OCI-LY1 (cell line): ENCODE measurements at regions not wholly inside any gene's neighbourhood (a gene's known extent, or its start where the extent isn't known, plus 50 kb on each side); places are given as distances from the start of the nearest gene placed in this dataset.

Experiments used
- H2AFZ ChIP-seq: fragments of 200-600 bp; sonication (generic), shearing (Covaris generic); 2 replicates; pipeline ENCODE4 v1.6.0; 2014; ENCODE audit warnings: antibody characterized with exemption, mild to moderate bottlenecking, low read length
- H3F3A ChIP-seq: fragments of 200-600 bp; sonication (generic), shearing (Covaris generic); 2 replicates; pipeline ENCODE4 v1.6.0; 2014; ENCODE audit warnings: mild to moderate bottlenecking, antibody characterized with exemption, low read length, moderate library complexity; ENCODE audit not compliant: insufficient read depth
- H3K27ac ChIP-seq: fragments of 200-600 bp; sonication (generic); 2 replicates; pipeline ENCODE4 v1.5.1; 2014; ENCODE audit warnings: low read length, mixed run types, mild to moderate bottlenecking, low read depth; ENCODE audit not compliant: poor library complexity, severe bottlenecking
- H3K27me3 ChIP-seq: fragments of 200-600 bp; sonication (generic); 2 replicates; pipeline ENCODE4 v1.6.0; 2014; ENCODE audit warnings: antibody characterized with exemption, mild to moderate bottlenecking, low read length, moderate library complexity; ENCODE audit not compliant: insufficient read depth
- H3K36me3 ChIP-seq: fragments of 200-600 bp; sonication (generic); 2 replicates; pipeline ENCODE4 v1.6.1; 2014; ENCODE audit warnings: mild to moderate bottlenecking, antibody characterized with exemption, low read length, moderate library complexity, mixed read lengths; ENCODE audit not compliant: insufficient read depth
- H3K4me1 ChIP-seq: fragments of 200-600 bp; sonication (generic); 2 replicates; pipeline ENCODE4 v1.5.1; 2014; ENCODE audit warnings: mild to moderate bottlenecking, low read length, moderate library complexity; ENCODE audit not compliant: insufficient read depth, severe bottlenecking
- H3K4me2 ChIP-seq: fragments of 200-600 bp; sonication (generic), shearing (Covaris generic); 2 replicates; pipeline ENCODE4 v1.6.1; 2014; ENCODE audit warnings: low read length
- H3K4me3 ChIP-seq: fragments of 200-600 bp; sonication (generic); 2 replicates; pipeline ENCODE4 v1.5.1; 2014; ENCODE audit warnings: low read length, low read depth, mild to moderate bottlenecking, mixed read lengths; ENCODE audit not compliant: poor library complexity, severe bottlenecking
- H3K79me2 ChIP-seq: fragments of 200-600 bp; shearing (Covaris generic); 2 replicates; pipeline ENCODE4 v1.6.1; 2016; ENCODE audit warnings: mixed run types, low read length, mixed read lengths; ENCODE audit not compliant: insufficient read depth
- H3K9ac ChIP-seq: fragments of 200-600 bp; sonication (generic), shearing (Covaris generic); 2 replicates; pipeline ENCODE4 v1.6.1; 2014; ENCODE audit warnings: mild to moderate bottlenecking, low read length, mixed read lengths
- H3K9me2 ChIP-seq: fragments of 200-600 bp; sonication (generic), shearing (Covaris generic); 2 replicates; pipeline ENCODE4 v1.6.1; 2014; ENCODE audit warnings: low read depth, mild to moderate bottlenecking, low read length, mixed read lengths
- H3K9me3 ChIP-seq: fragments of 200-600 bp; shearing (Covaris generic); 2 replicates; pipeline ENCODE4 v1.6.1; 2014; ENCODE audit warnings: low read length, mixed read lengths
- H4K20me1 ChIP-seq: fragments of 200-600 bp; sonication (generic), shearing (Covaris generic); 2 replicates; pipeline ENCODE4 v1.6.0; 2016; ENCODE audit warnings: mild to moderate bottlenecking, low read length; ENCODE audit not compliant: insufficient read depth
- EZH2 ChIP-seq: fragments of 200-600 bp; sonication (generic), shearing (Covaris generic); IDR thresholded peaks from 2 replicates; pipeline ENCODE4 v1.8.0; 2017; ENCODE audit warnings: borderline replicate concordance, mixed run types, mild to moderate bottlenecking, antibody characterized with exemption, low read length, moderate library complexity, mixed read lengths
- TF ChIP-seq, protein P1 (sequence below): fragments of 200-600 bp; sonication (generic), shearing (Covaris generic); IDR thresholded peaks from 2 replicates; pipeline ENCODE4 v1.5.1; 2017; ENCODE audit warnings: mild to moderate bottlenecking, antibody characterized with exemption, low read length, moderate library complexity, mixed read lengths

GRCh38 chr2:21519821-21520220 lies 396.1 kb downstream of the TDRD15 start:
- TF ChIP-seq, protein P1, sequence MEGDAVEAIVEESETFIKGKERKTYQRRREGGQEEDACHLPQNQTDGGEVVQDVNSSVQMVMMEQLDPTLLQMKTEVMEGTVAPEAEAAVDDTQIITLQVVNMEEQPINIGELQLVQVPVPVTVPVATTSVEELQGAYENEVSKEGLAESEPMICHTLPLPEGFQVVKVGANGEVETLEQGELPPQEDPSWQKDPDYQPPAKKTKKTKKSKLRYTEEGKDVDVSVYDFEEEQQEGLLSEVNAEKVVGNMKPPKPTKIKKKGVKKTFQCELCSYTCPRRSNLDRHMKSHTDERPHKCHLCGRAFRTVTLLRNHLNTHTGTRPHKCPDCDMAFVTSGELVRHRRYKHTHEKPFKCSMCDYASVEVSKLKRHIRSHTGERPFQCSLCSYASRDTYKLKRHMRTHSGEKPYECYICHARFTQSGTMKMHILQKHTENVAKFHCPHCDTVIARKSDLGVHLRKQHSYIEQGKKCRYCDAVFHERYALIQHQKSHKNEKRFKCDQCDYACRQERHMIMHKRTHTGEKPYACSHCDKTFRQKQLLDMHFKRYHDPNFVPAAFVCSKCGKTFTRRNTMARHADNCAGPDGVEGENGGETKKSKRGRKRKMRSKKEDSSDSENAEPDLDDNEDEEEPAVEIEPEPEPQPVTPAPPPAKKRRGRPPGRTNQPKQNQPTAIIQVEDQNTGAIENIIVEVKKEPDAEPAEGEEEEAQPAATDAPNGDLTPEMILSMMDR = no peak
- no peak for TF ChIP-seq EZH2
- Histone ChIP-seq H3K27me3 (no peaks in the 10 kb centered on the region), H3K27ac (no peak overlapping the region), H3K9me2 (no peaks in the 10 kb centered on the region), H4K20me1 (no peaks in the 10 kb centered on the region), H3K4me1 (no peaks in the 10 kb centered on the region), H3K36me3 (no peaks in the 10 kb centered on the region), H3K9ac (no peak overlapping the region), H3F3A (no peaks in the 10 kb centered on the region), H3K4me3 (no peak overlapping the region), H3K79me2 (no peaks in the 10 kb centered on the region), H2AFZ (no peak overlapping the region), H3K4me2 (no peak overlapping the region), H3K9me3 (no peaks in the 10 kb centered on the region)

DNA sequence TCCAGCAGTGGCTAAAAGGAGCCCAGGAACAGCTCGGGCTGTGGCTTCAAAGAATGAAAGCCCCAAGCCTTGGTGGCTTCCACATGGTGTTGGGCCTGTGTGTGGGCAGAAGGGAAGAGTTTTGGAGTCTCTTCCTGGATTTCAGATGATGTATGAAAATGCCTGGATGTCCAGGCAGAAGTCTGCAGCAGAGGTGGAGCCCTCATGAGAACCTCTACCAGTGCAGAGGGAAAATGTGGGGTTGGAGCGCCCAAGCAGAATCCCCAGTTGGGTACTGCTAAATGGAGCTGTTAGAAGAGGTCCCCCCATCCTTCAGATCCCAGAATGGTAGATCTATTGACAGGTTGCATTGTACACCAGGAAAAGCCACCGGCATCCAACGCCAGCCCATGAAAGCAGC lies 412.1 kb downstream of the TDRD15 start:
- Histone ChIP-seq H3K27me3 (no peaks in the 10 kb centered on the region), H3K9ac (no peak overlapping the region), H3K4me1 (no peaks in the 10 kb centered on the region), H3K27ac (no peak overlapping the region), H3K36me3 (no peaks in the 10 kb centered on the region), H3K79me2 (no peaks in the 10 kb centered on the region), H3K9me3 (peaks cover 9% of the 10 kb centered on the region; the same call in 1 of the 2 replicates), H3K4me3 (no peak overlapping the region), H2AFZ (no peak overlapping the region), H3F3A (no peaks in the 10 kb centered on the region), H3K9me2 (no peaks in the 10 kb centered on the region), H3K4me2 (no peak overlapping the region), H4K20me1 (no peaks in the 10 kb centered on the region)
- TF ChIP-seq, protein P1 = no peak
- no peak for TF ChIP-seq EZH2

- H3K27me3 ChIP-seq = no peaks in the 10 kb centered on the region
- no peak overlapping the region for H3K27ac ChIP-seq
- TF ChIP-seq, protein P1 = no peak
- TF ChIP-seq EZH2 = no peak
These were observed 415.9 kb downstream of the TDRD15 start for GRCh38 chr2:21539685-21540084.

More at GRCh38 chr2:21539685-21540084, 415.9 kb downstream of the TDRD15 start:
- Histone ChIP-seq H3K79me2 (no peaks in the 10 kb centered on the region), H3K4me3 (no peak overlapping the region), H3K9me3 (peaks cover 9% of the 10 kb centered on the region; the same call in 1 of the 2 replicates), H3K9me2 (no peaks in the 10 kb centered on the region), H3F3A (no peaks in the 10 kb centered on the region), H3K36me3 (no peaks in the 10 kb centered on the region), H3K9ac (no peak overlapping the region), H3K4me2 (no peak overlapping the region), H2AFZ (no peak overlapping the region), H4K20me1 (no peaks in the 10 kb centered on the region), H3K4me1 (no peaks in the 10 kb centered on the region)
